Lower leg skin (tissue), 4 donors: ENCODE measurements at regions not wholly inside any gene's neighbourhood (a gene's known extent, or its start where the extent isn't known, plus 50 kb on each side); places are given as distances from the start of the nearest gene placed in this dataset.

Source experiments
- DNase-seq, 2 donors: peaks; one replicate each; pipeline ENCODE4 v3.0.0-alpha.2; 2019; ENCODE audit warnings: low spot score in 2 of 2
- H3K4me3 ChIP-seq: fragments of 200-600 bp; sonication (generic); 2 replicates; pipeline ENCODE4 v1.5.1; 2017; ENCODE audit warnings: mild to moderate bottlenecking, low read depth; ENCODE audit not compliant: poor library complexity, severe bottlenecking
- POLR2A ChIP-seq, 2 donors: fragments of 450-650 bp; IDR thresholded peaks; one replicate each; pipeline ENCODE4 v1.6.1; 2016 to 2017; ENCODE audit warnings: antibody characterized with exemption in 2 of 2, mild to moderate bottlenecking in 1 of 2, moderate library complexity in 1 of 2
- WGBS, 2 donors: methylation state at CpG; one replicate each; pipeline ENCODE4 v1.1.5; 2018; 5-methylcytosine and 5-hydroxymethylcytosine counted together
- intact Hi-C: fragments of 100-400 bp; cut with DNase I; formaldehyde crosslinking; loops from one replicate; pipeline ENCODE4 v1.15.0; 2023; ENCODE audit warnings: low total_unique reads
- TF ChIP-seq, protein P1 (sequence below), 3 donors: fragments of 450-650 bp; IDR thresholded peaks; one replicate each; pipeline ENCODE4 v1.5.1; 2016; ENCODE audit warnings: antibody characterized with exemption in 3 of 3, mild to moderate bottlenecking in 3 of 3, moderate library complexity in 2 of 3

GRCh38 chr5:105536675-105537074, 1974.1 kb upstream of the NUDT12 start:
- no peak for DNase-seq
- H3K4me3 ChIP-seq, result no peak overlapping the region
- TF ChIP-seq, protein P1, sequence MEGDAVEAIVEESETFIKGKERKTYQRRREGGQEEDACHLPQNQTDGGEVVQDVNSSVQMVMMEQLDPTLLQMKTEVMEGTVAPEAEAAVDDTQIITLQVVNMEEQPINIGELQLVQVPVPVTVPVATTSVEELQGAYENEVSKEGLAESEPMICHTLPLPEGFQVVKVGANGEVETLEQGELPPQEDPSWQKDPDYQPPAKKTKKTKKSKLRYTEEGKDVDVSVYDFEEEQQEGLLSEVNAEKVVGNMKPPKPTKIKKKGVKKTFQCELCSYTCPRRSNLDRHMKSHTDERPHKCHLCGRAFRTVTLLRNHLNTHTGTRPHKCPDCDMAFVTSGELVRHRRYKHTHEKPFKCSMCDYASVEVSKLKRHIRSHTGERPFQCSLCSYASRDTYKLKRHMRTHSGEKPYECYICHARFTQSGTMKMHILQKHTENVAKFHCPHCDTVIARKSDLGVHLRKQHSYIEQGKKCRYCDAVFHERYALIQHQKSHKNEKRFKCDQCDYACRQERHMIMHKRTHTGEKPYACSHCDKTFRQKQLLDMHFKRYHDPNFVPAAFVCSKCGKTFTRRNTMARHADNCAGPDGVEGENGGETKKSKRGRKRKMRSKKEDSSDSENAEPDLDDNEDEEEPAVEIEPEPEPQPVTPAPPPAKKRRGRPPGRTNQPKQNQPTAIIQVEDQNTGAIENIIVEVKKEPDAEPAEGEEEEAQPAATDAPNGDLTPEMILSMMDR (IDR thresholded peaks at IDR 0.05), result no peak
- TF ChIP-seq POLR2A (IDR thresholded peaks at IDR 0.05), result no peak
- intact Hi-C loops, result no loop called here

- DNase-seq, result no peak
- H3K4me3 ChIP-seq, result no peak overlapping the region
- intact Hi-C loops, result no loop called here
- 49 to 55% methylated on average over 3 of the region's 3 CpGs for WGBS, 2 donors
- TF ChIP-seq, protein P1 (IDR thresholded peaks at IDR 0.05), result no peak
- TF ChIP-seq POLR2A (IDR thresholded peaks at IDR 0.05), result no peak
These were observed 1968.2 kb upstream of the NUDT12 start for GRCh38 chr5:105530716-105531261.

DNA sequence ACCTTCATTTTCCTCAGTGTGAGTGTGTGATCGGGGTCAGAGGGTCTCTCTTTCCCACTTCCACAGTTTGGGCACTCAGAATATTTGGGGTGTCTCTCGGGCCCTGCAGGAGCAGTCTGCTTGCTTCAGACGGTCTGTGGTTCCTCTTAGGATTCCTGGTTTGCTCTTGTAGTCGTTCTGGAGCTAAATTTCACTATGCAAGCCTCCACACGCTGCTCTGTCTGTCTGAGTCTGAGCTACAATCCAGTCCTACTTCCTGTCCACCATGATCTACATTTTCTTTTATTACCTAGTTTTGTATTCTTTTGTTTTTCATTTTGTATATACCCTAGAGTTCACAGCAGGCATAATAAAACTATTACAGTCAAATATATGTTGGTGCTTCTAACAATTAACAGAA, 1967.3 kb upstream of the NUDT12 start:
- H3K4me3 ChIP-seq, result no peak overlapping the region
- 65 to 73% methylated on average over 5 of the region's 5 CpGs for WGBS, 2 donors
- no peak for DNase-seq
- TF ChIP-seq POLR2A (IDR thresholded peaks at IDR 0.05), result no peak
- TF ChIP-seq, protein P1 (IDR thresholded peaks at IDR 0.05), result no peak
- intact Hi-C loops, result no loop called here

- WGBS, 2 donors, result 83 to 85% methylated on average over 2 of the region's 2 CpGs
- intact Hi-C loops, result no loop called here
- TF ChIP-seq, protein P1 (IDR thresholded peaks at IDR 0.05), result no peak
- TF ChIP-seq POLR2A (IDR thresholded peaks at IDR 0.05), result no peak
- no peak overlapping the region for H3K4me3 ChIP-seq
- no peak for DNase-seq
These were observed 1945.9 kb upstream of the NUDT12 start for GRCh38 chr5:105508519-105508918.

GRCh38 chr5:105506692-105507277, 1944.2 kb upstream of the NUDT12 start:
- WGBS, 2 donors, result 63 to 68% methylated on average over 2 of the region's 2 CpGs

More at GRCh38 chr5:105506692-105507277, 1944.2 kb upstream of the NUDT12 start:
- H3K4me3 ChIP-seq, result no peak overlapping the region
- intact Hi-C loops, result no loop called here
- no peak for TF ChIP-seq POLR2A (IDR thresholded peaks at IDR 0.05)
- TF ChIP-seq, protein P1 (IDR thresholded peaks at IDR 0.05), result no peak
- DNase-seq, result no peak
